ENCODE measurements at regions not wholly inside any gene's neighbourhood (a gene's known extent, or its start where the extent isn't known, plus 50 kb on each side); places are given as distances from the start of the nearest gene placed in this dataset.

- no peak for DNase-seq
These were observed 1099.6 kb upstream of the GJE1 start for GRCh38 chr6:141033101-141033500.

- DNase-seq, result no peak
These were observed 1102.8 kb upstream of the GJE1 start for GRCh38 chr6:141029908-141030307.

DNA sequence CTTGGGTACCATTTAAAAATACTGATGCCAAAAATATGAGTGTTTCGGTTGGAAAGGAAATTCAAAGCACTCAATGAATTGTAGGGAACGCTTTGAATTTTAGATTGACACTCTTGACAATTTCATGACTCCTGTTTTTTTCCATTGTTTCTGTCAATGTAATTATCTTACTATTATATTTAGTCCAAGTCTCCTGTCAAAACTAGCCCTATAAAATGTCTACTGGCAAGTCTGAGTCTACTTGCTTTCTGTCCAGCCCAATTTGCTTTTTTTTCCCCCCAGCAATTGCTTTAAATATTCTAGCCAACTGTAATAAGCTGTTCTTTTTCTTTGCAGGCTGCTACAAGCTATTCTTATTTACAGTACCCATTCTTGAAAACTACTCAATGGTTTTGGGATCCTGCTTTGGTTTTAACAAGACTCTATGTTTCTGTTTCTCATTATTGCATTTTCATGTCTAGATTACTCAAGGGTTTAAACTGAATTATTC lies 1103.9 kb upstream of the GJE1 start:
- no peak for DNase-seq

- DNase-seq, result no peak
These were observed 1106.2 kb upstream of the GJE1 start for GRCh38 chr6:141026504-141026903.

DNA sequence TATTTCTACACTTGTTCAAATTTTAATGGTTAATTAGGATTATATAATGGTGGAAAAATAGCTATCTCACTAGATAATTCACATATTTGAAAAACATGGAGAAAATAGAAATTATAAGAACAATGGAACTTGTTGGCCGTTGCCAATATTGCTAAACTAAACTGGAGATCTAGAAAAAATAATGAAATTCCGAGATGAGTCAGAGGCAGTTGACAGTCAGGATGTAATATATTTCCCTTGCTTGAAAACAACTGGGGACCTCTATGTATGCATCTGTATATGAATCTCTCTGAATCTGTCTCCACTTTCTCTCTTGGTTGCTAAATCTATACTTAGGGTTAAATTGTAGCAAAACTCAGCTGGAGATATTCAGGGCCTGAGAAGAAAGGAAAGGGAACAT lies 1108.2 kb upstream of the GJE1 start:
- no peak for DNase-seq

DNA sequence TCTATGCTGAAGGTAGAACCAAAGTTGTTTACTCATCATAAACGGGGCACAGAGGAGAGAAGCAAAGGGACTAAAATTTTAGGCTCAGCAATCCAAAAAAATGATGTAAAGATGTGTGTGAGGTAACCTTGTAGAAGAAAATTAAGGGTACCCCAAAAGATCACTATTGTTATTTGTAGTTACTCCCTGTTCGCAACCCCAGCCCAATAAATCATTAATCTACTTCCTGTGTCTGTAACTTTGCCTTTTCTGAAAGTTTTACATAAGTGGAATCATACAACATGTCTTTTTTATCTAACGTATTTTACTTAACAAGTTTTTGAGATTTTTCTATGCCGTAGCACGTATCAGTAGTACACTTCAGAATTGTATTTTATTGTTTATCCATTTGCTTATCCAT lies 1114.8 kb upstream of the GJE1 start:
- DNase-seq, result no peak

- no peak for DNase-seq
These were observed 1131.8 kb upstream of the GJE1 start for GRCh38 chr6:141000917-141001316.

DNA sequence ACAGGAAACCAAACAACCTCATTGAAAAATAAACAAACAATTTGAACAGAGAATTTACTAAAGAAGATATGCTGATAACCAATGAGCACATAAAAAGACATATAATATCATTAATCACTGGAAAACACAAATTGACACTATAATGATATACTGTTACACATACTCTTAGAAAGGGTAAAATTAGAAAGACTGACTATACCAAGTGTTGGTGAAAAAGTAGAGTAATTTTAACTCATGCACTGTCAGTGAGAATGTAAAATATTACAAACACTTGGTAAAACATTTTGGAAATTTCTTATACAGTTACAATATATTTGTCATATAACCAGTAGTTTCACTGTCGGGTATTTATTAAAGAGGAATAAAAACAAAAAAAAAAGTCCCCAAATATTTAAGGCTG lies 1139.2 kb upstream of the GJE1 start:
- DNase-seq, result no peak

GRCh38 chr6:140992678-140993077 lies 1140.0 kb upstream of the GJE1 start:
- no peak for DNase-seq

- DNase-seq, result no peak
These were observed 1143.9 kb upstream of the GJE1 start for GRCh38 chr6:140988780-140989179.

- DNase-seq, result no peak
These were observed 1145.2 kb upstream of the GJE1 start for GRCh38 chr6:140987364-140988155.

DNA sequence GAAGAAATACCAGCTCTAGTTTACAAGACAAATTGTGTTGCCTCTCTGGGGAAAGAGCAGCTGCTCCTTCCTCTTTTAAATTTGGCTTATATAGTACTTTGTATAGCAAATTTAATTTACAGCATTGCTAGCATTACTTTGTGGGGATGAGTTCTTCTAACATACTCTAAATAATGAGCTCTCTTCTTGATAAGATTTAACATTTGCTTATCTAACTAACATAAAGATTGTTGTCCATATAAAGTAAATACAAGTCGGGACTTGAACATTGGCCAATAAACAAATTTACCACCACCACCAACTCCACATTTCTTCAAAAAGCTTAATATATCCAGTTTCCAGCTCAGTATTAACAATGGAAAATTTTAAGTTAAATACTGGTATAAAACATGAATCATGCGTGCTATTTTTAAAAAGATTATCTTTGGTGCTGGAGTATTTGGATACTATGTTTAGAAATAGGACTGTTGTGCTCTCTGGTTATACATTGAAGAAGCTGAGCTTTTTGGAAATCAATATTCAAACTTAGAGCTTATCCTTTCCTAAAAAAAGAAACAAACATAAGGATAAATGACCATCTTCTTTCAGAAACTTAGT lies 1146.9 kb upstream of the GJE1 start:
- DNase-seq, result no peak

GRCh38 chr6:140980265-140980887 lies 1152.3 kb upstream of the GJE1 start:
- no peak for DNase-seq

GRCh38 chr6:140979642-140980091 lies 1153.1 kb upstream of the GJE1 start:
- DNase-seq, result no peak

DNA sequence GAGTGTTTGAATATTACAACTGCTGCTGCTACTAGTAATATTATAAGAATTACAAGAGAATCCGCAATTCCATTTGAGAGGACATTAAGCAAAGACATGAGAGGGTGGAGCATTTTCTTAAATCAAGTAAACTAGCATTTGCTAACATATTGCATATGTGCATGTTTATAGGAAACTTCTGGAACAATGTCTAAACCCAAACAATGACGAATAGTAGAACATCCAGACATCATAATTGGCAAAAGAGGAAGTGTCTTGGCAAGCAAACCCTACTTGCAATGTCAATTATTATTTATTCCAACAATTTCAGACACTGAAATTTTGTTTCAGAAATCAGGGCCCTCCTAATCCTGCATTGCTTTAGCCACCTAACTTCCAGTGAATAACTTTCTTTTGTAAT lies 1155.3 kb upstream of the GJE1 start:
- no peak for DNase-seq

- DNase-seq, result no peak
These were observed 1155.9 kb upstream of the GJE1 start for GRCh38 chr6:140976806-140977205.

- no peak for DNase-seq
These were observed 1162.2 kb upstream of the GJE1 start for GRCh38 chr6:140970485-140970884.

- DNase-seq, result no peak
These were observed 1164.7 kb upstream of the GJE1 start for GRCh38 chr6:140968062-140968461.

GRCh38 chr6:140966676-140967075 lies 1166.0 kb upstream of the GJE1 start:
- DNase-seq, result no peak

DNA sequence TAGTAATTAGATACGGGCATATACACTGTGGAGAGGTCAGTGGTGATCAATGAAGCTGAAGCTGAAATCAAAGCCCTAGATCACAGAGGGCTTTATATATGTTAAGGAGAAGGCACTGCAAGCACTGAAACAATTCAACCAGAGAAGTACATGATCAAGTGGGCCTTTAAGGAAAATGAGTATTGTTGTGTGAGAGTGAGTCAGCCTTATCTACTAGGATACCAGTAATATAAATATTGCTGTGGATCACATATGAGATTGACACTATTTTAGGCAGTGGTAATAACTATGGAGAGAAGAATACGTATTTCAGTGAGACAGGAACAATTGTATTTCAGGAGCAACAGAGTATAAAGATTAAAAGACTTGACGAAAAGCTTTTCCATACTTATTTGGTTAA lies 1172.2 kb upstream of the GJE1 start:
- no peak for DNase-seq

DNA sequence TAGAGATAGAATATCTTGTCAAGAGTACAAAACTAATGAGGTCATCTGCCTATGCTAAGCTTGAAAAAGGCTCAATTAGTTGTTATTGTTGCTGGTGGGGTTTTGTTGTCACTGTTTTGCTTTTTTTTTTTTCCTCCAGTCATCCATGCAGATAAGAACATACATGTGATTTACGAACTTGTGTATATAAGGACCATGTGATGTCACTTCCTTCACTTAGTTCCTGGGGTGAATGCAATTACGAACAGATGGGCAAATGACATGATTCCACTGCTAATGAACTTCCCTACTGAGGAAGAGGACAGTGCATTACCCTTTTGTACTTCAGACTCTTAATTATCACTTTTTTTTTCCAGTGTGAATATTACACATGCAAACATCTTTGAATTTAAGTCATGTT lies 1175.3 kb upstream of the GJE1 start:
- no peak for DNase-seq

- no peak for DNase-seq
These were observed 1176.0 kb upstream of the GJE1 start for GRCh38 chr6:140956571-140957369.

DNA sequence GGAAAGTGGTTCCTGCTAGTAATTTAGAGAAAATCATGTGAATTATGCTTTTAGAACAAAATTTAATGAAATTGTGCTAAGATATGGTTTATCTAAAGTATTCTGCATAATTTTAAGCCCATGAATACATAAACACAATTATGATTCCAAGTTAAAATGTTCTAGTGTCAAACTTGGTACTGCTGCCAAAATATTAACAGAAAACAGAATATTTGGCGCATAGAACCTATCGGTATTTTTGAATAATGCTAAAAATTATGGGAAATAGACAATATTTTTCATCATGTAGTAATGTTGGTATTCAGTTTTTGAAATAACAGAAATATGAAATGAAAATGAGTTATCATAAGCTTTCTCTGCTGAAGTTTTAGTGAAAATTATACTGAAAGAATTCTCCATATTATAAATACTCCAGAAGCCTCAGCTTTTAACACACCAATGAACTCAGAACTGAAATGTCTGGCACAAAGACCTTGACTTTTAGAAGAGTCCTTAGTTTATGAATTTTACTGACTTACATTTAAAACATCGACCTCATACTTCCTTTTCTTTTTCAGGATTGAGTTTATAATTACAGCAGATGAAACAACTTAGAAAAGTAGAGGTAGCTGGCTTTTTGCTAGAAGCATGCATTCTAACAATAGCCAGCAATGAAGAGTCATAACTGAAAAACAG lies 1192.3 kb upstream of the GJE1 start:
- no peak for DNase-seq
